D341Med (cell line): ENCODE measurements at regions not wholly inside any gene's neighbourhood (a gene's known extent, or its start where the extent isn't known, plus 50 kb on each side); places are given as distances from the start of the nearest gene placed in this dataset.

Source experiments
- DNase-seq: peaks from one replicate; pipeline ENCODE4 v3.0.0; 2012; ENCODE audit warnings: low spot score

DNA sequence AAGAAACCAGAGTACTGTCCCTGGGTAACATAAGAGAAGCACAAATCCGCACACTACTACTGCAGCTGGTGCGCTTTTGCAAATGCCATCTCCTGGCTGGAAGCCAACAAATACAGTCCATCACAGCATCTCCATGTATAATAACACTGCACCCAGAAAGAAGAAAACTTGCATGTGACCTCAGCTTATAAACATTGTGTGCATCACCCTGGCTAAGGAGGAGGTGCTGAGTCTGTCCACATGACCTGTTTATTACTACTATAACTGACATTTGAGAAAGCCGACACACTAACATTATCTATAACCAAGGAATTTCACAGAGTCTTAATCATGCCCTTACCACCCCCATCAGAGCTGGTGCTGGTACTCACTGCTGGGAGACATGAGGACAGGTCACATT, 516.8 kb downstream of the CFAP47 start:
- no peak for DNase-seq

DNA sequence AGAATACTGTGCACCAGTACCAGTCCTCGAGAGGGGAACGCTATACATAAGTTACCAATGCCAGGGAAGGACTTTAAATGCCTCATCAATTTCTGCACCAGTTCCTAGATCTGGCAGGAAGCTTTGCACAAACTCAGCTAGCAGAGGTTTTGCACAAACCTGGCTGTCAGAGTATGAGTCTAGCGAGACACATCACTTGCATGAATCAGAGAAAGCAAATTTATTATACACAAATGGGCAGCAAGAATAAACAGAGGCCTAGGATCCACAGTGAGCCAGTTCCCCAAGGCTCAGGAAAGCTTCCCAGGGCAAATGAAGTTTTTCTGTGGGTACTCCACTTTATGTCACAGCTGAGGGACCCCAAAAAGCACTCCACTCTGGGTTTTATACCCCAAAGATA, 523.5 kb downstream of the CFAP47 start:
- no peak for DNase-seq

DNA sequence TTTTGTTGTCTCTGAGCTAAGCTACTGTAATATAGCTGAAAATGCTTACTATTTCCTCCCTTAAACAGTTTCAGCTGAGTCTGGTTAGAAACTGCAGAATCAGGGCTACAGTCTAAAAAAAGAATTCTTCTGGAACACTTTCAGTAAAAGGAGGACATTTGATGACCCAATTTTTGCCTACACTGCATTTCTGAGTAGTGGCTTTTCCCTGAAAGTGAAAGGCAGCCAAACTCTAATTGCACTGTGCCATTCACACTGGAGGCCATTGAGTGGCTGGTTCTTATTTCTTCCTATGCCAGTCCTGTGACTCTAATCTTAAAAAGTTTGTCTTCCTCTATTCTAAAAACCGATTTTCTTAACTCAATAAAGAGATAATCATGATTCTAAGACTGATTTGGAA, 526.0 kb downstream of the CFAP47 start:
- no peak for DNase-seq

DNA sequence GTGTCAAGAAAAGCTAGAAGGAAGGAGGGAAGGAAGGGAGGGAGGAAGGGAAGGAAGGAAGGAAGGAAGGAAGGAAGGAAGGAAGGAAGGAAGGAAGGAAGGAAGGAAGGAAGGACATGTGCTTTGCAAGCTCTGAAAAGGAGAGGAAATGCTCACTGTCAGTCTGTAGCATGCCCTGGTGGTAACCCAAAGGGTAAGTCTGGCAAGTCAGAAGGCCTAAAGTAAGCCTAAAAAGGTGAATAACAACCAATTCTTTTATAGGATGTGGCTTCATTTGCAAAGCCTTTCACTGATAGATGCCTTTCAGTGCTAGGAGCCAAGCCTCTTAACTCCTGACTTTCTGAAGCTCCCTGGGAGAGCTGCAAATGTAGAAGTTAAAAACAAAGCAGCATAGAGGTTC, 542.6 kb downstream of the CFAP47 start:
- no peak for DNase-seq

DNA sequence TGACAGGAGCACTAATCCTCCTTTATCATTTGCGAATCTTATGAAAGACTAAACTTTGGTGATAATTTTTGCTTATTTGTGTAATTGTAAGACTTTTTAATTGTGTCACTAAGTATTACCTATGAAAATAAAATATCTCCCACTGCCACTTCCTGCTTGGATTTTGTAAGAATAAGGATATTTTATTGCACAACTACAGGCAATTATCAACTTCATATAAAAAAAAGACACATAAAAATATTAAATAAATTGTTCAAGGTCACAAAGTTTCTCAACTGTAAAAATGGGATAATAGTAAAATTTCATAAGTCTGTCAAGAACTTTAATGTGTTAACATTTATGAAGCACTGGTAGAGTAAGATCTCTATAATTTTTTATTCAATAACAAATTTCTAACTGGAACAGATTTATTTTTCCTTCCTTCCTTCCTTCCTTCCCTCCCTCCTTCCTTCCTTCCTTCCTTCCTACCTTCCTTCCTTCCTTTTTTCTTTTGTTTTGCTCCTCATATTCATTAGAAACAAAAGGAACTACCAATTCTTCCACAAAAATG, 527.6 kb upstream of the FAM47C start:
- DNase-seq = no peak

DNA sequence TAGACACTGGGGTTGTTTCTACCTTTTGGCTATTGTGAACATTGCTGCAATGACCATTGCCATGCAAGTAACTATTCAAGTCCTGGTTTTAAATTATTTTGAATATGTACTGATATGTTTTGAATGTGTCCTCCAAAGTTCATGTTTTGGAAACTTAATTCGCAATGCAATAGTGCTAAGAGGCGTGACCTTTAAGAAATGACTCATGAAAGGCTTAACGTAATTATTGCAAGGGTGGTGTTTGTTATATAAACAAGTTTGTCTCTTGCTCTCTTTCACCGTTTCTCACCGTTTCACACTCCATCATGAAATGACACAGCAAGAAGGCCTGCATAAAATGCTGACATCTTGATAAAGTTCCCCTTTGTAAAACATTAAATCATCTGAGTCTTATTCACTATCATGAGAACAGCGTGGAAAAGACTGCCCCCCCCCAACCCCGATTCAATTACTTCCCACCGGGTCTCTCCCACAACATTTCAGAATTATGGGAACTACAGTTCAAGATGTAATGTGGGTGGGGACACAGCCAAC, 506.9 kb upstream of the FAM47C start:
- DNase-seq = no peak

DNA sequence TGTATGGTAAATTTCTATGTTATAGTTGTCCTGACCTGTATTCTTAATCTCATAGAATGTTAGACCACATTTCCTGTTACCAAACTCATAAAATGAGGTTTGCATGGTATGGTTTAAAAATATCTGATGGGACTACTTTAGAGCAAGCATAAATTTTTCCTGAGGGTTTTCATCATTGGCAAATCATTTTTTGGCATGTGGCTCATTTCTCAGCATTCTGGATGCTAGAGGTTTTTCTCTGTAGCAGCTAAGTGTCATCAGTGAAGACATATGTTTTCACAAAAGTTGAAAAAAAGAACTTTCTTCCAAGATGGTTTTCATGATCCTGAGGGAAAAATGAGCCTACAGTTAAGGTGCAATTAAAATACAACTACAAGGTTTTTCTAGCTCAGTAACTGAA, 503.5 kb upstream of the FAM47C start:
- DNase-seq = no peak

DNA sequence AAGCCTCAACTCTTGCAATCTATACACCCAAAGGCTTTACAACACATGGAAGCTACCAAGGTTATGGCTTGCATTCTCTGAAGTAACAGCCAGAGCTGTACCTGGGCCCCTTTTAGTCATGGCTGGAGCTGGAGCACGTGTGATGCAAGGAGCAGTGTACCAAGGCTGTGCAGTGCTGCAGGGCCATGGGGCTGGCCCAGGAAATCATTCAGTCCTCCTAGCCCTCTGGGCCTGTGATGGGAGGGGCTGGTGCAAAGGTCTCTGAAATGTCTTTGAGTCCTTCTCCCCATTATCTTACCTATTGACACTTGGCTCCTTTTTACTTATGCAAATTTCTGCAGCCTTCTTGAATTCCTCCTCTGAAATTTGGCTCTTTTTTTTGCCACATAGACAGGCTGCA, 500.1 kb upstream of the FAM47C start:
- no peak for DNase-seq

DNA sequence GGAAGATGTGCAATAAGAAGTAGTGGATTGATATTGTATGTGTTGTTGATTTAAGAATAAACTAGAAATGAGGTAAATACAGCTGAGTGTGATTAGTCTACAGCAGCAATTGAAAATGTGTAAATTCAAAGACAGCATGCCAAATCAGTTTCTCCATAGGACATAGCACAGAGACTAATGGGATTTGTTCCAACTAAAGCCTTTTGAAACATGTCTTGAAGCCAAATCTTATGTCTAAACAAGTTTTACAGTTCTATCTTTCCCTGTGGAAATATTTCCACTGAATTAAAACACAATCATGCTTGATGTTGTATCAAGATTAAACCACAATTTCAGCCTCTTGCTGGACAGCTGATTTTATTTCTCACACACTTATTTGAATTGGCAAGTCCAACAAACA, 497.4 kb upstream of the FAM47C start:
- no peak for DNase-seq

DNA sequence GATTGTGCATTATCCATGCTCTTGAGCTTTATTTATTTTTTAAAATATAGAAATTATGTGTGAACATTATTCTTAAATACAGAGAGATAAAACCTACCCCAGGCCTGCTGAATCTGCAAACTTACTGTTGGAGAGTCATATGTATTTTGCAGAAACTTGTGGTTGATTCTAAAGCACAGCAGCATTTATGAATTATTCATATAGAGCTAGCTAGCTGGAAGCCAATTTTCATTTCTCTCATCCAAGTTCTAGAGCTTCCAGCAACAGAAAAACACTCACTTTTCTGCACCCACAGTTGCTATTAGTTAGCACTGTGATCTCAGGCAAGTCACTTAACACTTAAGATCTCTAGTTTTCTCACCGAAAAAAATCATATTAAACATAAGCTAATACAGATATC, 479.5 kb upstream of the FAM47C start:
- DNase-seq = no peak

DNA sequence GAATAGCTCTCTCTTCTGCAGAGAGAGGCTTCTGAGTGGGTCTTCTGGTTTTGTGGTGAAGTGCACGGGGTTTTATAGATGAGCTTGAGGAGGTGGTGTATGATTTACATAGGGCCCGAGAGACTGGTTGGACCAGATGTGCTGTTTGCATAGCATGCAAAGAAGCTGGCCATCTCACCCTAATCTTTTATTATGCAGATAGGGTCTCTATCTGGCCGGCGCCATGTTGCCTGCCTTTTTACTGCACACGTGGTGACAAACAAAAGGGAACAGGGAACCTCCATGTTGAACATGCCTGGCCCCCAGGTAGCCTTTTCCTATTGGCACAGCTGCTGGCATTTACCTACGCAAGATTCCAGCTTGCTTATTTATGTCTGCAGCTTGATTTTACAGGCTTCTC, 473.3 kb upstream of the FAM47C start:
- no peak for DNase-seq

DNA sequence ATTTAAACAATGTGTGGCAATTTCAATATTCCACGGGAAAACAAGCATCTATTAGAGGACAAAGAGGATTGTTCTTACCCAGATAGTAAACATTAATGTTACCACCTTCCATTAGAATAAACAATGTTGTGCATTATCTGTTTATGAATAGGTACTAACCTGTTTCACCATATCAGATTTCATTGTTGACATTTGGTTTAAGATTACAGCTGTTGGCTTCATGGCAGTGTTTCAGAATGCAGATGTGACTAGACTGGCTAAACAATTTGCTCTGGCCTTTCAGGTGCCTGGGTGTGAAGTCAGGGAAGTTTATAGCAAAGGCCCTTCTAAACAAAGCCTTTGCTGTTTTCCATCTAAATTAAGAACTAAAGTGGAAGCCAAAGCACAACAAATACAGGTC, 464.7 kb upstream of the FAM47C start:
- DNase-seq = no peak

DNA sequence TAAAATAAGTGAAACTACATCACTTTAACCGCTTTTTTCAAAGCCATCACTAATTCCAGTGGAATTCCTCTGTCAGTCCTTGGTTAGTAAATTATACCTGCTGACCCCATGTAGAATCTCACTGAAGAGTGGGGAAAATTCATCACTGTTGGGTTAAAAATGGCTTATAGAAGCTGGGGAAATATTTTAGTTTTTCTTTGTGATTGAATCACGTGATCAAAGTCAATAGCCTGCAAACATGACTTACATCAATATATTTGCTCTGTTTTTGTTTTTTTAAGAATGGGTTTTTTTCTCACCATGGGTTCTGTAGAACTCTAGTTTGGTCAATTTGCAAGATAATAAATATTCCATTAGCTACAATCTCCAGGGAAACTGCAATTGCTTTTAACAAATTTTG, 445.2 kb upstream of the FAM47C start:
- DNase-seq = no peak

DNA sequence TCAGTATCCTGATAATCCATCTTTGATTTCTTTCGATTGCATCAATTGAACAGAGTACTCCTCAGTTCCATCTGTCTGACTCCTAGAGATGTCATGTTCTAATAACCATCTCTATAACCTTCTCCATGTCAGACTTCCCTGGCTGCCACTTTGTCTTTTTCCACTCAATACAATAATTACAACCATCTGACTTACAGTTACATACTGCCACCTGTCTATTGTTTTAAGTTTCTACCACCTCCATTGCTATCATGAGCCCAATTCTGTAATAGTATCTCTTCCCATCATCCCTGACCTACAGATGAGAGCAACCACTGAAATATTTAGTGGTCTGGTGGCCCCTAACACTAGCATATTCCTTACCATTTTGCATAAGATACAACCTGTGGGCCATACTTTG, 439.2 kb upstream of the FAM47C start:
- DNase-seq = no peak

DNA sequence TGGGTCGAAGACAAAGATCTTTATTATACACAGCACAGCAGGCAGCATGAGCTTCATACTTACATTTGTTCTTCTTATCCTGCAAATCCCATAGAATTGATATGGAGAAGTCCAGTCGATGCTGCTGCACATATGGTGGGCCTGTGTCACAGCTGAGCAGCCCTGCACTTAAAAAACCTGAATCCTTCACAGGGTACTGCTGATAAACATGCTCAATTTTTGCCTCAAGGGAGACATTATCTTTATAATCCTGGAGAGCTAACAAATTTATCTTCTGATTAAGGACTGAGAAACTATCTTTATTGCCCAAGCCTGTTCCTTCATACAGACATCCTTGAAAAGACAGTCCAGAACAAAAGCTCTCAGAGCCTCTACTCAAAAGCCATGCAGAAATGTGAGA, 434.4 kb upstream of the FAM47C start:
- DNase-seq = no peak

DNA sequence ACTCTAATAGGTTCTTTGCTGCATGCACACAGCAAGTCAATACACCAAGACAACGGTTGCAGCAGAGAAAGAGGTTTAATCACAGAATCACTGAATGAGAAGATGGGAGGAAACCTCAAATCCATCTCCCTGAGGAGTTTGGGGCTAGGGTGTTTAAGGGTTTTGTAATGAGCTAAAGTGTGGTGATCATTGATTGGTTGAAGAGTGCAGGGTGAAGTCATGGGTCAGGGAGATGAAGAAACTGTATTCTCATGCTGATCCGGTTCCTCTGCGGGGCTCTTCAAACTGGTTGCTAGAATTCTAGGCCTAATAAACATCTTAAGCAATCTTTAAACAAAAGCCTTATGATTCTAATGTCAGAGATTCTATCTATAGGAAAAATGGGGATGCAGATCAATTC, 432.5 kb upstream of the FAM47C start:
- no peak for DNase-seq

DNA sequence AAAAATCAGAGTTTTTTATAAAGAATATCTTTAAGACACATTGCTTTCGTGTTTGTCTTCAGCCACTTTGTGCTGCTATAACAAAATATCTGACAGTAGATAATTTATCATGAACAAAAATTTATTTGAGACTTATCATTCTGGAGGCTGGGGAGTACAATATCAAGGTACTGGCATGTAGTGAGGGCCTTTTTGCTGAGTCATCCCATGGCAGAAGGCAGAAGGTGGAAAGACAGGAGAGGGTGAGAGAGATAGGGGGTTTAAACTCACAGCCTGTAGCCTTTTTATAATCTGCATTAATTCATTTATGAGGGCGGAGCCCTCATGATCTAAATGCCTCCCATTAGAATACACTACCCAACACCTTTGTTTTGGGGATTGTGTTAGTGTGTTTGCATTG, 431.2 kb upstream of the FAM47C start:
- no peak for DNase-seq

DNA sequence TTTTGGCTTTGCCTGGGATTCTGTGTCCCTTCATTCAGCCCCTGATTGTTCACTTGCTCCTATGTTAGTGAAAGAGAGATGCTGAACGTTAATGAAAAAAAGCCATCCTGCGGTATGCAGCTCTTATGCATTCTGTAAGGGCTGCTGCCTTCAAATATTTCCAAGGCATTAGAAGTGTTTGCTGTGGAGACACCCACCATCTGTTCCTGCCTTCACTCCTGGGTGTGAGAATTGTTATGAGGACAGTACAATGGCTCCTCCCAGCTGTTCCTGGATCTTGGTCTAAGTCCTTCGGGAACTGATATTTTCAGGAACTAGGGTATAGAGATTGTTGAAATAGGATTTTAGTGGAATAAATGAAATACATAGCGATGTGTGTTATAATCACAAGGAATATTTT, 427.1 kb upstream of the FAM47C start:
- no peak for DNase-seq

DNA sequence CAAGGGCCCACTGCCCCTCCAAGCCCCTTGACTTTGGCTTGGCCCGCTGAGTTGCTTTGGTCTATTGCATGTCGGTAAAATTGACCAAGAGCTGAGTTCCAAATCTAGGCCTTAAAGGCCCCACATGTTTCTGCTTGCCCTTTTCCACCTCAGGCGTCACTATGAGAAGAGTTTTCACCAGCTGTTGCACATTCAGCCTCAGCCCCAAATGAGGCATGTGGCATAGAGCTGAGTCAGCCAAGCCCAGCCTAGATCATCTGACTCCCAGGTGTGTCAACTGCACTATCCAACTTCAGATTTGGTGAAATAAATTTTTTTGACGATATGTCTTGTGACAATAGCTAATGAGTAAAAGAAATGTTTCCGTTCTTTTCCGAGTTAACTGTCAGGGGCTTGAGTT, 424.5 kb upstream of the FAM47C start:
- no peak for DNase-seq

DNA sequence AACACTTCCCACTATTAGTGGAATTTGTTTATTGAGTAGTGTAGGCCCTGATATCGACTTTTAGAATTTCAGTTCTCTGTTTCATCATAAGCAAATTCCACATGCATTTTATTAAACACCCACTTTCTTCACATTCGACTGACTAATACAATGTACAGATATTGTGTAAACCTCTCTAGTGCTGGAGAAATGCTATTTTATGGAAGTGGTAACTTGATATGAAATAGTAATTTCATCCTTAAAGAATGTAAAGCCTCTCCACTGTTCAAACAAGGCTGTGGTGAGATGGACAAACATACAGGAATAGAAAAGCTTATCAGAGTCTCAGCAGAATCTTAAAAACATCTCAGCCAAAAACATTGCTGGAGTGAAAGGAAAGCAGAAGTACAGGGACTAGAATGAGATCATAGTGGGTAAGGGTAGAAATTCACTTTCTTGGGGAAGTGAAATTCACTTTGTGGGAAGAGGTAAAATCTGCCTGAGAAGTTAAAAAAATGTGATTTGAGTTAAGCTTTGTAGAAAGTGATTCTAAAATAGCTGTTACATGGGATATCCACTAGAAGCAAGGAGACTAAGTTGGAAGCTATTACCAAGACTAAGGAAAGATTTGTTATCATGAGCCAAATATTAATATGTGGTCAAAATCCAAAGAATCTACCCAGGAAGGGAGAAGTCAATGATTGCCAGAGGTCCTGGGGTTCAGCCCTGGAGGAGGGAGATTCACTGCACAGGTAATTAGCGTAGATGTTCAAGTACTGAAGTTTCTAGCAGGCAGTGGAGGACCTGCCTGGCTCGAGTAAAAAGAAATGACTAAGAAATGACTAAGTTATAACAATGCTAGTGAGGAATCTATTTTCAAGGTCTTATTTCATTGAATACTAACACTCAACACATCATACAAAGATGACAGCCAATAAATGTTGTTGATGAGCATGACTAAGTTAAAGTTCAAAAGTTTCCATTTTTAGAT, 398.3 kb upstream of the FAM47C start:
- DNase-seq = no peak

DNA sequence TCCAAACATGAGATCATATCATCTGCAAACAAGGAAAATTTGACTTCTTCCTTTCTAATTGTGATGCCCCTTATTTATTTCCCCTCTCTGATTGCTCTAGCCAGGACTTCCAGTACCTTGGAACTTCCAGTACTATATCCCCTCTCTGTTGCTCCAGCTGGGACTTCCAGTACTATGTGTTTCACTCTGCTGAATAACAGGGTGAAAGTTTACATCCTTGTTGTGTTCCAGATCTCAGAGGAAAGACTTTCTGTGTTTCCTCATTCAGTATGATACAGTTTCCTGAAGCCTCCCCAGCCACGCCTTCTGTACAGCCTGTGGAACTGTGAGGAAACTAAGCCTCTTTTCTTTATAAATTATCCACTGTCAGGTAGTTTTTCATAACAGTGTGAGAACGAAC, 381.3 kb upstream of the FAM47C start:
- no peak for DNase-seq

DNA sequence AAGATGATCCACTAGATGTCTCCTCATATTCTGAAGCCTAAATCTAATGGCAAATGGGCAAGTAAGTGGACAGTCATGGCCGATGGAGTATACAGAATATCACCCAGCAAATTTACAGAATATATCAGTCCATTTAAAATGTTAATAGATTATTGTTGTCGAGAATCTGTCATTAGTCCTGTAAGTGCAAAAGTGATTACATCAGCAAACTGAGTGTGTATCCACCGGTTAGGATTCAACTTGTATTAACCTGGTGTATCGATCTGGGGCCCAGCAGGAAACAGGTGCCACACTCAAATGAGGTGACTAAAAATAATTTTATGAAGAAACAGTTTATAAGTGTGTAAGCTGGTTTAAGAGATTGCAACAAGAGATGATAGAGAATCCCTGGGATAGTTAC, 367.9 kb upstream of the FAM47C start:
- DNase-seq = no peak

DNA sequence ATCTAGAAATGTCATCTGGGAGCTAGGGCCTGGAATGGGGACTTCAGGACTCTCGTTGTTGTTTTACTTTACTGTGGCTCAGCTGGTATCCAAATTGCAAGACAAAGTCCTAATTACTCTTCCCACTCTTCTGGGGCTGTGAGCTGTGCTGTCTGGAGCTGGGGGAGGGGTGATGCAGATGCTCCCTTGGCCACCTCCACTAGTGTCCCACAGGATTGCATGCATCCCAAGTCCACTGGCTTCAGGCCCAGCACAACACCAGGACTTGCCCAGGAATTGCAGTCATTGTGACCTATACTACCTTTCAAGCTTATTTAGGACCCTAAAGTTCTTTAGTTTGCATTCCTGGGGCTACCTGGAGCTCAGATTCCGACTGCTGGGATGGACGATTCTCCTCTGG, 366.1 kb upstream of the FAM47C start:
- no peak for DNase-seq

DNA sequence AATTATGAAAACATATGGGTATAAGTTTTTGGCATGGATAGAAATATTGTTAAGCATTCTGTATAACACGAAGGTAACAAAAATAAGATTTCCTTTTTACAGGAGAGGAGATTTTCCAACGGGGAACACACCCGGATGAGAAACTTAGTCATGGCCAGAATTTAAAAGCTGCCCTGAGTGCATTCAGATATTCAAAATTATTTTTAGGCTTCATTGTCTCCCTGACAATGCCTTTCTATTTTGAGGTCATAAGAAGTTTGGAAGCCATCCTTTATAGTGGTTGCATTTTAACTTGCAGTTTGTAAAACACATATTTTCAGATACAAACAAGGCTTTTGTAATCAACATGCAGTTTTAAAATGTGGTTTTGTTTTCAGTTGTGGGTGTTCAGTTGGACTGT, 357.5 kb upstream of the FAM47C start:
- DNase-seq = no peak
